ENCODE measurements at regions not wholly inside any gene's neighbourhood (a gene's known extent, or its start where the extent isn't known, plus 50 kb on each side); places are given as distances from the start of the nearest gene placed in this dataset.

GRCh38 chr11:110766316-110766715 lies 54.1 kb upstream of the ARHGAP20 start:
- TF ChIP-seq CTCF (IDR thresholded peaks at IDR 0.05) (no peak), POLR2A (IDR thresholded peaks at IDR 0.05) (no peak)

All from uterus (tissue), 2 donors.